Endothelial cell (in vitro differentiated cells): ENCODE measurements at regions not wholly inside any gene's neighbourhood (a gene's known extent, or its start where the extent isn't known, plus 50 kb on each side); places are given as distances from the start of the nearest gene placed in this dataset.

Experiments
- DNase-seq: peaks from one replicate; pipeline ENCODE4 v3.0.0; 2021; ENCODE audit warnings: low spot score
- H3K27ac Mint-ChIP-seq: one replicate; pipeline ENCODE4 v1.8.0; 2021; ENCODE audit warnings: mixed read lengths, inconsistent platforms; ENCODE audit not compliant: unreplicated experiment
- H3K27me3 Mint-ChIP-seq: one replicate; pipeline ENCODE4 v1.8.0; 2021; ENCODE audit warnings: mild to moderate bottlenecking, moderate library complexity, mixed read lengths, inconsistent platforms; ENCODE audit not compliant: unreplicated experiment
- H3K36me3 Mint-ChIP-seq: one replicate; pipeline ENCODE4 v1.8.0; 2021; ENCODE audit warnings: mild to moderate bottlenecking, low read depth, mixed read lengths, inconsistent platforms; ENCODE audit not compliant: unreplicated experiment
- H3K4me1 Mint-ChIP-seq: one replicate; pipeline ENCODE4 v1.8.0; 2021; ENCODE audit warnings: mild to moderate bottlenecking, mixed read lengths, inconsistent platforms; ENCODE audit not compliant: unreplicated experiment
- H3K4me3 Mint-ChIP-seq: one replicate; pipeline ENCODE4 v1.8.0; 2021; ENCODE audit warnings: mild to moderate bottlenecking, mixed read lengths, inconsistent platforms; ENCODE audit not compliant: unreplicated experiment
- H3K9me3 Mint-ChIP-seq: one replicate; pipeline ENCODE4 v1.8.0; 2021; ENCODE audit warnings: mixed read lengths, inconsistent platforms; ENCODE audit not compliant: unreplicated experiment
- CTCF ChIP-seq: fragments of 200-600 bp; sonication (generic); IDR thresholded peaks from one replicate; pipeline ENCODE4 v1.5.0; 2021; ENCODE audit warnings: antibody characterized with exemption; ENCODE audit not compliant: unreplicated experiment

DNA sequence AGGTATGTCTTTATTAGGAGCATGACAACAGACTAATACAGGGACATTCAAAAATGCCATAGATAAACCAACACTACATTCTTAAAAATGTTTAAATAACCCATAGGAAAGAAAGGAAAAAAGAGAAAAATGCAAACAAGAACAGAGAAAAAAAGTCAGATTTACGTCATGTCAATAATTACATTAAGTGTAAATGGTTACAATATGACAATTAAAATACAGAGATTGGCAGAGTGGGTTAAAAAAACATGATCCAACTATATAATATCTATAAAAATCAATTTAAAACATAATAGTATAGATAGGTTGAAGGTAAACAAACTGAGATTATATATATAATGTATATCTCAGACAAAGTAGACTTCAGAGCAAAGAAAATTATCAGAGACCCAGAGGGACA, 255.8 kb downstream of the ANAPC1 start:
- DNase-seq: no peak
- Mint-ChIP-seq H3K9me3 (no peaks in the 10 kb centered on the region), H3K36me3 (peaks cover 4% of the 10 kb centered on the region), H3K27me3 (no peaks in the 10 kb centered on the region), H3K4me3 (no peak overlapping the region), H3K27ac (no peak overlapping the region), H3K4me1 (peaks cover 9% of the 10 kb centered on the region)
- TF ChIP-seq CTCF: no peak

DNA sequence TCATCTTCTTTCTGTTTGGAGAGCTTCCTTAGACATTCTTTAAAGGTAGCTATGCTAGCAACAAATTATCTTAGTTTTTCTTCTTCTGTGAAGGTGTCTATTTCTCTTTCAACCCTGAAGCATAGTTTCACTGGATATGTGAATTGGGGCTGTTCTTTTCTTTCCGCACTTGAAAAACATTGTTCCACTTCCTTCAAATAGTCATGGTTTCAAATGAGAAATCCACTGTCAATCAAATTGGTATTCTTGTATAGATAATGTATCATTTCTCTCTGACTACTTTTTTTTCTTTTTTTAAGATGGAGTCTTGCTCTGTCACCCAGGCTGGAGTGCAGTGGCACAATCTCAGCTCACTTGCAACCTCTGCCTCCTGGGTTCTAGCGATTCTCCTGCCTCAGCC, 254.0 kb downstream of the ANAPC1 start:
- no peaks in the 10 kb centered on the region for H3K9me3 Mint-ChIP-seq
- peaks cover 4% of the 10 kb centered on the region for H3K36me3 Mint-ChIP-seq
- H3K4me3 Mint-ChIP-seq: no peak overlapping the region
- H3K27ac Mint-ChIP-seq: no peak overlapping the region
- TF ChIP-seq CTCF: no peak
- DNase-seq: no peak
- H3K27me3 Mint-ChIP-seq: no peaks in the 10 kb centered on the region
- H3K4me1 Mint-ChIP-seq: peaks cover 17% of the 10 kb centered on the region

DNA sequence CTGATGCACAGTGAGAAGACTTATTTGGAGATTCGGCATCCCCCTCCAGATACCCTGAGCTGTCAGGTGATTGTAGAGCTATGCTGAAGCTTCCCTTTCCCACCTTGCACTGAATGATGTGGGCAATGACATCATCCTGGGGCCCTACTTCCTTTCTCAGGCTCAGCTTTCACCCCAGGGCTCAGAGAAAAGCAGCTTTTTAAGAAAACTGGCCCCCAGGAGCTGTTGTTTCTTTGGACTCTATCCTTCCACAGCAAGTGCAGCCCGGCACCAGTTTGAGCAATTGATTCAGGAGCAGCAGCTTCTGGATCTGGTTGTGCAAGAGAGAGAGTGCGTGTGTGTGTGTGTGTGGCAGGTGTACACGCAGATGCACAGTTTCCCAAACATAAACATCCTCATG, 251.3 kb downstream of the ANAPC1 start:
- Mint-ChIP-seq H3K4me1 (peaks cover 17% of the 10 kb centered on the region), H3K27me3 (no peaks in the 10 kb centered on the region), H3K4me3 (no peak overlapping the region), H3K9me3 (peaks cover 4% of the 10 kb centered on the region), H3K27ac (no peak overlapping the region), H3K36me3 (peaks cover 4% of the 10 kb centered on the region)
- TF ChIP-seq CTCF: no peak
- no peak for DNase-seq

GRCh38 chr2:111633189-111633588, 250.8 kb downstream of the ANAPC1 start:
- Mint-ChIP-seq H3K4me3 (no peak overlapping the region), H3K27me3 (no peaks in the 10 kb centered on the region), H3K36me3 (peaks cover 4% of the 10 kb centered on the region), H3K9me3 (peaks cover 7% of the 10 kb centered on the region), H3K27ac (peak overlapping the region; percentile 57), H3K4me1 (peaks cover 17% of the 10 kb centered on the region)
- TF ChIP-seq CTCF: no peak
- DNase-seq: no peak

GRCh38 chr2:111633643-111634042, 250.3 kb downstream of the ANAPC1 start:
- no peak for TF ChIP-seq CTCF
- Mint-ChIP-seq H3K9me3 (peaks cover 7% of the 10 kb centered on the region), H3K27me3 (no peaks in the 10 kb centered on the region), H3K36me3 (peaks cover 4% of the 10 kb centered on the region), H3K4me1 (peaks cover 17% of the 10 kb centered on the region), H3K4me3 (no peak overlapping the region), H3K27ac (no peak overlapping the region)
- DNase-seq: no peak
